ENCODE measurements at regions not wholly inside any gene's neighbourhood (a gene's known extent, or its start where the extent isn't known, plus 50 kb on each side); places are given as distances from the start of the nearest gene placed in this dataset.

- Histone ChIP-seq H3K36me3 (no peaks in the 10 kb centered on the region), H3K27ac (no peak overlapping the region), H3K9me3 (no peaks in the 10 kb centered on the region), H3K4me3 (no peak overlapping the region), H3K27me3 (no peaks in the 10 kb centered on the region), H3K4me1 (no peaks in the 10 kb centered on the region)
- no peak for ATAC-seq (ENCODE audit: low FRiP score in 2 of 2)
- DNase-seq: no peak
- 23 to 29% methylated on average over 4 of the region's 4 CpGs for WGBS, 2 donors
- no peak for TF ChIP-seq EP300 (IDR thresholded peaks at IDR 0.05)
Observed at GRCh38 chr5:158055111-158055501, 196.2 kb upstream of the CLINT1 start.

DNA sequence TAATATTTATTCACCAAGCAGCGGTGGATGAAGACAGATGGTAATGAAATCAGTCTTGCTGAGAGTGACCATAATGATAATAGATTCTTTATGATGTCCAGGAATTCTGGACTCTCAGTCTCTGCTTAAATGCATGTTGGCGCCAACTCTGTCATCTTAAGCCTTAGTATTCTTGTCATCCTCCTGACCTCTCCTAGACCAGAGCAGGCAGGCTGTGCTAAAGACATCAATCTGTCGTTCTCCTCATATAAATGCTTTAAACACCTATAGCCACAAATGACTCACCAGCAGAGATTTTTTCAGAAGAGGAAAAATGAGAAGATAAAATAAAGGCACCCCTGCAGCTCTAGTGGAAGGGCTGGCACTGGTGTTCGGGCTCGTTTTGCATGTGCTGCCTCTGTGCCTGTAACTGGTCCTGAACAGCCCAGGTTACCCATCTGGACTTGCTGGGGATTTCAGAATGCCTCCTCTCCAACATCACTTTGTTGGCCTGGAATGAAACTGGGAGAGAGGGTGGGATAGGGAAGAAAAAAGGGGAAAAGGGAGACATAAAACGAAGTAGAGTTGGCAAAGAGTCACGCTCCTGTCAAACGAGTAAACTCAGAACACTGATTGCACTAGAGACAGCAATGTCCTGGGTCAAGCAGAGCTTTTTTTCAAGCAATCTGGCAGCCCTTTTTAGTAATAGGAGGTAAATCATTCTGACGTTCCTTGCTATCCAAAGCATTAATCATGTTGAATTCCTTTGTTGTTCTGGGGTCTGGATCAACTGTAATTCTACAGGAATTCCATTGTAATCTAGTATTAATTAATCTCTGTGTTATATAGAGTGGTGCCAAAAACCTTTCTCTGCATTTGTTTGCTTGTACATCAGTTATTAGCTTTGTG lies 195.5 kb upstream of the CLINT1 start:
- TF ChIP-seq POLR2A (IDR thresholded peaks at IDR 0.05) (no peak), EP300 (IDR thresholded peaks at IDR 0.05) (no peak), POLR2AphosphoS5 (IDR thresholded peaks at IDR 0.05) (no peak)
- TF ChIP-seq, protein P1, sequence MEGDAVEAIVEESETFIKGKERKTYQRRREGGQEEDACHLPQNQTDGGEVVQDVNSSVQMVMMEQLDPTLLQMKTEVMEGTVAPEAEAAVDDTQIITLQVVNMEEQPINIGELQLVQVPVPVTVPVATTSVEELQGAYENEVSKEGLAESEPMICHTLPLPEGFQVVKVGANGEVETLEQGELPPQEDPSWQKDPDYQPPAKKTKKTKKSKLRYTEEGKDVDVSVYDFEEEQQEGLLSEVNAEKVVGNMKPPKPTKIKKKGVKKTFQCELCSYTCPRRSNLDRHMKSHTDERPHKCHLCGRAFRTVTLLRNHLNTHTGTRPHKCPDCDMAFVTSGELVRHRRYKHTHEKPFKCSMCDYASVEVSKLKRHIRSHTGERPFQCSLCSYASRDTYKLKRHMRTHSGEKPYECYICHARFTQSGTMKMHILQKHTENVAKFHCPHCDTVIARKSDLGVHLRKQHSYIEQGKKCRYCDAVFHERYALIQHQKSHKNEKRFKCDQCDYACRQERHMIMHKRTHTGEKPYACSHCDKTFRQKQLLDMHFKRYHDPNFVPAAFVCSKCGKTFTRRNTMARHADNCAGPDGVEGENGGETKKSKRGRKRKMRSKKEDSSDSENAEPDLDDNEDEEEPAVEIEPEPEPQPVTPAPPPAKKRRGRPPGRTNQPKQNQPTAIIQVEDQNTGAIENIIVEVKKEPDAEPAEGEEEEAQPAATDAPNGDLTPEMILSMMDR (IDR thresholded peaks at IDR 0.05): no peak
- DNase-seq (no peak), ATAC-seq (ENCODE audit: low FRiP score in 2 of 2) (no peak)
- Histone ChIP-seq H3K4me3 (no peak overlapping the region), H3K27ac (no peak overlapping the region), H3K9me3 (no peaks in the 10 kb centered on the region), H3K36me3 (no peaks in the 10 kb centered on the region), H3K4me1 (no peaks in the 10 kb centered on the region), H3K27me3 (no peaks in the 10 kb centered on the region)
- WGBS, 2 donors: 41 to 52% methylated on average over 9 of the region's 9 CpGs

- H3K4me1 ChIP-seq: no peaks in the 10 kb centered on the region
- no peak for ATAC-seq (ENCODE audit: low FRiP score in 2 of 2)
Observed at GRCh38 chr5:158051036-158051435, 192.1 kb upstream of the CLINT1 start.

DNA sequence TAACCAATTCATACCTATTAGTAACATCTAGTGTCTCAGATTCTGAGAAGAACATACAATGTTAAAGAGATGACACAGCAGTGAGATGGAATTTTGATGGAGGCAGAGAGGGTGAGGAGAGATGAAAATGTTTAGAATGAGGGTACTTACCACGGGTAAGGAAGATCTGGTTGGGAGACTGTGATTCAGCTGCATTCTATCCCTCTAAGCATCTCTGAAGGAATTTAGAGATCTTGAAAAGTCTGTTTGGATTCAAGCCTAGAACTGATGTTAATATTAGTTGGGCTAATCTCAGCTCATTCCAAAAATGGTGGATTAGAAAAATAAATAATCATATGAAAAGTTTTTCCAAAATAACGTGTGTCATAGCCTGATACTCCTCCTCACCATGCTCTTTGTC lies 191.5 kb upstream of the CLINT1 start:
- H3K4me1 ChIP-seq: no peaks in the 10 kb centered on the region
- DNase-seq (no peak), ATAC-seq (ENCODE audit: low FRiP score in 2 of 2) (no peak)
- WGBS, 2 donors: 28 to 35% methylated on average over 2 of the region's 2 CpGs
- no peaks in the 10 kb centered on the region for H3K36me3 ChIP-seq
- no peaks in the 10 kb centered on the region for H3K9me3 ChIP-seq
- H3K27ac ChIP-seq: no peak overlapping the region
- no peaks in the 10 kb centered on the region for H3K27me3 ChIP-seq
- TF ChIP-seq EP300 (IDR thresholded peaks at IDR 0.05) (no peak), POLR2AphosphoS5 (IDR thresholded peaks at IDR 0.05) (no peak), POLR2A (IDR thresholded peaks at IDR 0.05) (no peak)
- TF ChIP-seq, protein P1 (IDR thresholded peaks at IDR 0.05): no peak
- no peak overlapping the region for H3K4me3 ChIP-seq

More at GRCh38 chr5:158051036-158051435, 192.1 kb upstream of the CLINT1 start:
- no peak overlapping the region for H3K4me3 ChIP-seq
- WGBS, 2 donors: 60 to 64% methylated on average over 4 of the region's 4 CpGs
- H3K27ac ChIP-seq: no peak overlapping the region
- H3K27me3 ChIP-seq: no peaks in the 10 kb centered on the region
- TF ChIP-seq, protein P1 (IDR thresholded peaks at IDR 0.05): no peak
- TF ChIP-seq EP300 (IDR thresholded peaks at IDR 0.05) (no peak), POLR2AphosphoS5 (IDR thresholded peaks at IDR 0.05) (no peak), POLR2A (IDR thresholded peaks at IDR 0.05) (no peak)
- no peak for DNase-seq
- H3K9me3 ChIP-seq: no peaks in the 10 kb centered on the region
- H3K36me3 ChIP-seq: no peaks in the 10 kb centered on the region

DNA sequence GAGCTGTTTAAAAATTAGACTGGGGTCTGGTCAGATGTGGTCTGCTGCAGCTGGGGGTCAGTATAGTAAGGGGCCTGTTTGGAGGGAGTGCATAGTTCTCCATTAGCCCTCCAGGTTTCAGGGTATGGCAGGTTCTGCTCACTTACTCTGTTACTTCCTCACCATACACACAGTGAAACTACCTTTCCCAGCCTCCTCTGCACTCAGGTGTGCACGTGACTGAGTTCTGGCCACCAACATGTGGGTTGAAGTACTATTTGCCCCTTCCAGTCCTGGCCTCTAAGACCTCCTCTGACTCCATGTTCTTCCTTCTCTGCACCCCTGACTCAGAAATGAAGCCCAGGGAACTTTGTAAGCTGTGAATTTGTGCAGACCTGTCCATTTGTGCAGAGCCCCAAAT lies 190.5 kb upstream of the CLINT1 start:
- Histone ChIP-seq H3K4me1 (no peaks in the 10 kb centered on the region), H3K27ac (no peak overlapping the region), H3K9me3 (no peaks in the 10 kb centered on the region), H3K36me3 (no peaks in the 10 kb centered on the region), H3K27me3 (no peaks in the 10 kb centered on the region), H3K4me3 (no peak overlapping the region)
- ATAC-seq (ENCODE audit: low FRiP score in 2 of 2) (no peak), DNase-seq (no peak)
- WGBS, 2 donors: 43 to 63% methylated on average over 1 of the region's 1 CpG
- no peak for TF ChIP-seq POLR2A (IDR thresholded peaks at IDR 0.05)
- no peak for TF ChIP-seq EP300 (IDR thresholded peaks at IDR 0.05)
- TF ChIP-seq, protein P1 (IDR thresholded peaks at IDR 0.05): no peak
- no peak for TF ChIP-seq POLR2AphosphoS5 (IDR thresholded peaks at IDR 0.05)
